Left kidney (tissue), 1 donor: ENCODE measurements at regions not wholly inside any gene's neighbourhood (a gene's known extent, or its start where the extent isn't known, plus 50 kb on each side); places are given as distances from the start of the nearest gene placed in this dataset.
A peak's percentile ranks its signal among the peaks of the same experiment; 100 is the strongest.

ENCODE experiments used
- DNase-seq: peaks from one replicate; pipeline ENCODE4 v3.0.0-alpha.2; 2013

- no peak for DNase-seq
These were observed 72.6 kb upstream of the CAPRIN2 start for GRCh38 chr12:30827101-30828066.

GRCh38 chr12:30826276-30826675 is 71.5 kb upstream of the CAPRIN2 start:
- no peak for DNase-seq

- no peak for DNase-seq
These were observed 70.6 kb upstream of the CAPRIN2 start for GRCh38 chr12:30825341-30825740.

GRCh38 chr12:30824311-30824710 is 69.6 kb upstream of the CAPRIN2 start:
- no peak for DNase-seq

- no peak for DNase-seq
These were observed 69.0 kb upstream of the CAPRIN2 start for GRCh38 chr12:30823764-30824163.

GRCh38 chr12:30823156-30823699 is 68.5 kb upstream of the CAPRIN2 start:
- DNase-seq, result peak; percentile 38

- peak; percentile 55 for DNase-seq
These were observed 67.8 kb upstream of the CAPRIN2 start for GRCh38 chr12:30822385-30823155.

GRCh38 chr12:30820406-30820946 is 65.7 kb upstream of the CAPRIN2 start:
- no peak for DNase-seq

GRCh38 chr12:30818562-30818961 is 63.8 kb upstream of the CAPRIN2 start:
- DNase-seq, result no peak

- DNase-seq, result no peak
These were observed 62.2 kb upstream of the CAPRIN2 start for GRCh38 chr12:30816742-30817465.

GRCh38 chr12:30814295-30814655 is 59.5 kb upstream of the CAPRIN2 start:
- DNase-seq, result no peak

- DNase-seq, result no peak
These were observed 59.0 kb upstream of the CAPRIN2 start for GRCh38 chr12:30813525-30814294.

GRCh38 chr12:30811966-30812365 is 57.2 kb upstream of the CAPRIN2 start:
- DNase-seq, result no peak

GRCh38 chr12:30810918-30811317 is 56.2 kb upstream of the CAPRIN2 start:
- DNase-seq, result no peak

GRCh38 chr12:30807695-30808034 is 52.9 kb upstream of the CAPRIN2 start:
- no peak for DNase-seq

- DNase-seq, result peak; percentile 53
These were observed 52.4 kb upstream of the CAPRIN2 start for GRCh38 chr12:30806989-30807694.

- no peak for DNase-seq
These were observed 51.2 kb upstream of the CAPRIN2 start for GRCh38 chr12:30805959-30806358.
